Endothelial cell (in vitro differentiated cells): ENCODE measurements at regions not wholly inside any gene's neighbourhood (a gene's known extent, or its start where the extent isn't known, plus 50 kb on each side); places are given as distances from the start of the nearest gene placed in this dataset.

Experiments
- DNase-seq: peaks from one replicate; pipeline ENCODE4 v3.0.0; 2021; ENCODE audit warnings: low spot score
- H3K27ac Mint-ChIP-seq: one replicate; pipeline ENCODE4 v1.8.0; 2021; ENCODE audit warnings: mixed read lengths, inconsistent platforms; ENCODE audit not compliant: unreplicated experiment
- H3K27me3 Mint-ChIP-seq: one replicate; pipeline ENCODE4 v1.8.0; 2021; ENCODE audit warnings: mild to moderate bottlenecking, moderate library complexity, mixed read lengths, inconsistent platforms; ENCODE audit not compliant: unreplicated experiment
- H3K36me3 Mint-ChIP-seq: one replicate; pipeline ENCODE4 v1.8.0; 2021; ENCODE audit warnings: mild to moderate bottlenecking, low read depth, mixed read lengths, inconsistent platforms; ENCODE audit not compliant: unreplicated experiment
- H3K4me1 Mint-ChIP-seq: one replicate; pipeline ENCODE4 v1.8.0; 2021; ENCODE audit warnings: mild to moderate bottlenecking, mixed read lengths, inconsistent platforms; ENCODE audit not compliant: unreplicated experiment
- H3K4me3 Mint-ChIP-seq: one replicate; pipeline ENCODE4 v1.8.0; 2021; ENCODE audit warnings: mild to moderate bottlenecking, mixed read lengths, inconsistent platforms; ENCODE audit not compliant: unreplicated experiment
- H3K9me3 Mint-ChIP-seq: one replicate; pipeline ENCODE4 v1.8.0; 2021; ENCODE audit warnings: mixed read lengths, inconsistent platforms; ENCODE audit not compliant: unreplicated experiment
- CTCF ChIP-seq: fragments of 200-600 bp; sonication (generic); IDR thresholded peaks from one replicate; pipeline ENCODE4 v1.5.0; 2021; ENCODE audit warnings: antibody characterized with exemption; ENCODE audit not compliant: unreplicated experiment

- H3K27ac Mint-ChIP-seq = no peak overlapping the region
- H3K36me3 Mint-ChIP-seq = no peaks in the 10 kb centered on the region
- peaks cover 1% of the 10 kb centered on the region for H3K27me3 Mint-ChIP-seq
- H3K4me1 Mint-ChIP-seq = no peaks in the 10 kb centered on the region
- H3K9me3 Mint-ChIP-seq = no peaks in the 10 kb centered on the region
- H3K4me3 Mint-ChIP-seq = no peak overlapping the region
- TF ChIP-seq CTCF = no peak
- no peak for DNase-seq
Observed at GRCh38 chr4:123870216-123870876, 473.8 kb downstream of the SPRY1 start.

DNA sequence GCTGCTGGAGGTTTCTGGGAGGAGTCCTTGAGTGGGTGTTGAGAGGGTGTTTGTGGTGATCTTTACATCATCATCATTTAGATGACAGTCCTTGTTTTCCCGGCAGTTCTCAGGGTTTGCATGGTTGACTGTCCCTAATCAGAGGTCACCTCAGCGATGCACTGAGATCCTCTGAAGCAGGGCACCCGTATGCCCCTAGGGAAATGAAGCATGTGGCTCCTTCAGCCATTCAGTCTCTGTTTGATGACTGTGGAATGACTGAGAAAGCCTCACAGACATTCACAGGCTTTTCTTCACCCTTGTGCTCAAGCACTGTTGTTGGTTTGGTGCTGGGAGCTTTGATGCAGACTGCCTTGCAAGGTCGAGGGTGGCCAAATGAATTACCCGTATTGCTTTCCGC is 474.7 kb downstream of the SPRY1 start:
- Mint-ChIP-seq H3K27me3 (peaks cover 1% of the 10 kb centered on the region), H3K4me1 (no peaks in the 10 kb centered on the region), H3K4me3 (no peak overlapping the region), H3K27ac (no peak overlapping the region), H3K36me3 (no peaks in the 10 kb centered on the region), H3K9me3 (no peaks in the 10 kb centered on the region)
- no peak for TF ChIP-seq CTCF
- no peak for DNase-seq

GRCh38 chr4:123874063-123874462 is 477.5 kb downstream of the SPRY1 start:
- Mint-ChIP-seq H3K9me3 (no peaks in the 10 kb centered on the region), H3K27ac (no peak overlapping the region), H3K4me3 (no peak overlapping the region), H3K27me3 (no peaks in the 10 kb centered on the region), H3K36me3 (no peaks in the 10 kb centered on the region), H3K4me1 (no peaks in the 10 kb centered on the region)
- DNase-seq = no peak
- TF ChIP-seq CTCF = no peak

DNA sequence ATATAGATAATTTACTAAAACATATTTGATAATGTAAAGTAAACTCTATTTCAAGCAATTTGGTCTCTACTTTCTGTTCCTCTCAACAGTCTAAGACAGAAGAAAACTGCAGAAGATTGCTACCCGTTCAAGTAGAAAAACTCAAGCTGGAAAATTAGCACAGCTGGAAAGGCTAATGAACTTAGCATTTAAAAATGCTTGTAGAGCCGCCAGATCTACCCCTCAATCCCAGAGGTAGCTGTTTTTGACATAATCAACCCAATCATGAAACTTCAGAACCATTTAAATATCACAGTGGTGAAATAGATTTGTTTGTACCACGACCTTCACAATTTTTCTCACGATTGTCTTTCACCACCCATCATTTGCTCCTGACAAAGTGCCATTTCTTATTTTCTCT is 479.5 kb downstream of the SPRY1 start:
- Mint-ChIP-seq H3K4me3 (no peak overlapping the region), H3K27me3 (no peaks in the 10 kb centered on the region), H3K36me3 (no peaks in the 10 kb centered on the region), H3K9me3 (no peaks in the 10 kb centered on the region), H3K27ac (no peak overlapping the region), H3K4me1 (no peaks in the 10 kb centered on the region)
- DNase-seq = no peak
- no peak for TF ChIP-seq CTCF

DNA sequence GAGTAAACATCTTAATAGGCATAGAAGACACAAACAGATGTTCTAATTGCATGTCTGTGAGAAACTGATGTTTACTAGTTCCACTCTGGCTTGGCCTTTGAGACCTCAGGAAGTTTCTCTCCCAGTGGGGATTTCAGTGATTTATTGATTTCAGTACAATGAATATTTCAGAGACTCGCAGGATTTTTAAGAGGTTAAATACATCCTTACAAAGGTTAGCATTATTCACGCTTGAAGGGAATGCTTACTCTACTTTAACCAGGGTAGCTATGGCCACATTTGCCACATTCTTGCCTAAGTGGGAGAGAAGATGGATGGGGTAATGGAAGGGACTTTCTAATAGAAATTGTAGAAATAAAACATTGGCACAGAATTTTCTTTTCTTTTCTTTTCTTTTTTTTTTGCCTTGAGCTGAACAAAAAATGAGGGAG is 480.1 kb downstream of the SPRY1 start:
- no peak for DNase-seq
- no peak overlapping the region for H3K4me3 Mint-ChIP-seq
- H3K27me3 Mint-ChIP-seq = no peaks in the 10 kb centered on the region
- H3K36me3 Mint-ChIP-seq = no peaks in the 10 kb centered on the region
- no peaks in the 10 kb centered on the region for H3K9me3 Mint-ChIP-seq
- no peak overlapping the region for H3K27ac Mint-ChIP-seq
- no peak for TF ChIP-seq CTCF
- H3K4me1 Mint-ChIP-seq = no peaks in the 10 kb centered on the region
